ENCODE measurements at regions not wholly inside any gene's neighbourhood (a gene's known extent, or its start where the extent isn't known, plus 50 kb on each side); places are given as distances from the start of the nearest gene placed in this dataset.

DNA sequence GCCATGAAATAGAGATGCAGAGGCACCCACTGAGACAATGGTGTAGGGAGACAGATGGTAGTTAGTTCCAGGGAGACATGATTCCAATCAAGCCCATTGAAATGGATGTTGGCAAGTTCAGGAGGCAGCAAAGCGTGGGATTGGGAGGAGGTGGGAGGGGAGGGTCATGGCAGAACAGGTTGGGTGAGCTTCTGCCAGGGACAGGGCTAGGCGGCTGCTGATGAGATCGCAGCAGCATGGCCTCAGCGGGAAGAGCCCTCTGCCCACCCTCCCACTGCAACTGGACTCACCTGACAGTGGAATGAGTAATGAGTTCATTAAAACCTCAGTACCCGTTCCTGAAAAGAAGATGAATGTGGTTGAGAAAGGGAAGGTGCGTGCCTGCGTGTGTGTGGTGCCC, 418.2 kb downstream of the CDK5RAP2 start:
- H3K27me3 ChIP-seq: no peaks in the 10 kb centered on the region
- no peaks in the 10 kb centered on the region for H3K9me3 ChIP-seq (ENCODE audit: low read depth)
- H3K4me3 ChIP-seq: no peak overlapping the region
- no peaks in the 10 kb centered on the region for H3K36me3 ChIP-seq
- no peaks in the 10 kb centered on the region for H3K4me1 ChIP-seq (ENCODE audit: low read depth)
- DNase-seq (ENCODE audit: low read depth in 1 of 2, low spot score in 1 of 2): no peak
- TF ChIP-seq, protein P1, sequence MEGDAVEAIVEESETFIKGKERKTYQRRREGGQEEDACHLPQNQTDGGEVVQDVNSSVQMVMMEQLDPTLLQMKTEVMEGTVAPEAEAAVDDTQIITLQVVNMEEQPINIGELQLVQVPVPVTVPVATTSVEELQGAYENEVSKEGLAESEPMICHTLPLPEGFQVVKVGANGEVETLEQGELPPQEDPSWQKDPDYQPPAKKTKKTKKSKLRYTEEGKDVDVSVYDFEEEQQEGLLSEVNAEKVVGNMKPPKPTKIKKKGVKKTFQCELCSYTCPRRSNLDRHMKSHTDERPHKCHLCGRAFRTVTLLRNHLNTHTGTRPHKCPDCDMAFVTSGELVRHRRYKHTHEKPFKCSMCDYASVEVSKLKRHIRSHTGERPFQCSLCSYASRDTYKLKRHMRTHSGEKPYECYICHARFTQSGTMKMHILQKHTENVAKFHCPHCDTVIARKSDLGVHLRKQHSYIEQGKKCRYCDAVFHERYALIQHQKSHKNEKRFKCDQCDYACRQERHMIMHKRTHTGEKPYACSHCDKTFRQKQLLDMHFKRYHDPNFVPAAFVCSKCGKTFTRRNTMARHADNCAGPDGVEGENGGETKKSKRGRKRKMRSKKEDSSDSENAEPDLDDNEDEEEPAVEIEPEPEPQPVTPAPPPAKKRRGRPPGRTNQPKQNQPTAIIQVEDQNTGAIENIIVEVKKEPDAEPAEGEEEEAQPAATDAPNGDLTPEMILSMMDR (IDR thresholded peaks at IDR 0.05; ENCODE audit: low read depth, low read length): no peak
- H3K27ac ChIP-seq: no peak overlapping the region

GRCh38 chr9:120158221-120158620, 421.7 kb downstream of the CDK5RAP2 start:
- TF ChIP-seq, protein P1 (IDR thresholded peaks at IDR 0.05; ENCODE audit: low read depth, low read length): no peak
- no peak for DNase-seq (ENCODE audit: low read depth in 1 of 2, low spot score in 1 of 2)
- Histone ChIP-seq H3K27ac (no peak overlapping the region), H3K27me3 (no peaks in the 10 kb centered on the region), H3K4me3 (no peak overlapping the region), H3K36me3 (no peaks in the 10 kb centered on the region), H3K9me3 (ENCODE audit: low read depth) (no peaks in the 10 kb centered on the region), H3K4me1 (ENCODE audit: low read depth) (no peaks in the 10 kb centered on the region)

DNA sequence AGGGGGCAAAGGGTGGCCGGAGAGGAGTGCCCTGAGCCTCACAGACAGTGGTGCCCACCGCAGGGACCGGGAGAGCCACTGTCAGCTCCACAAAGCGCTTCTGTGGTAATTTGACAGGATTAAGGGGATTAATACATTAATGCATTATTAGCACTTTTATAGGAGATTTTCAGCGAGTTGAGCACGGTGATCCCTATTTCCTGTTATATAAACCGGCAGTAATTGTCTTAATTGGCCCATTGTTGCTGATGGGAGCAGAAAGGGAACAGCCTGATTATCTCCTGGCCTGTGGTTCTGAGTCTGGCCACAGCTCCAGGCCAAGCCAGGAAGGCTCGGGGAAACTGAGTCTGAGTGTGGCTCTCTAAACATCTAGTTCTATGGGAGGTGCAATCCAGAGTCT, 423.6 kb downstream of the CDK5RAP2 start:
- Histone ChIP-seq H3K9me3 (ENCODE audit: low read depth) (no peaks in the 10 kb centered on the region), H3K27ac (no peak overlapping the region), H3K36me3 (no peaks in the 10 kb centered on the region), H3K4me1 (ENCODE audit: low read depth) (no peaks in the 10 kb centered on the region), H3K4me3 (no peak overlapping the region), H3K27me3 (no peaks in the 10 kb centered on the region)
- no peak for DNase-seq (ENCODE audit: low read depth in 1 of 2, low spot score in 1 of 2)
- TF ChIP-seq, protein P1 (IDR thresholded peaks at IDR 0.05; ENCODE audit: low read depth, low read length): no peak

GRCh38 chr9:120153258-120153657, 426.7 kb downstream of the CDK5RAP2 start:
- Histone ChIP-seq H3K9me3 (ENCODE audit: low read depth) (no peaks in the 10 kb centered on the region), H3K27ac (no peak overlapping the region), H3K36me3 (no peaks in the 10 kb centered on the region), H3K4me3 (no peak overlapping the region), H3K4me1 (ENCODE audit: low read depth) (no peaks in the 10 kb centered on the region), H3K27me3 (no peaks in the 10 kb centered on the region)
- DNase-seq (ENCODE audit: low read depth in 1 of 2, low spot score in 1 of 2): no peak
- TF ChIP-seq, protein P1 (IDR thresholded peaks at IDR 0.05; ENCODE audit: low read depth, low read length): no peak

DNA sequence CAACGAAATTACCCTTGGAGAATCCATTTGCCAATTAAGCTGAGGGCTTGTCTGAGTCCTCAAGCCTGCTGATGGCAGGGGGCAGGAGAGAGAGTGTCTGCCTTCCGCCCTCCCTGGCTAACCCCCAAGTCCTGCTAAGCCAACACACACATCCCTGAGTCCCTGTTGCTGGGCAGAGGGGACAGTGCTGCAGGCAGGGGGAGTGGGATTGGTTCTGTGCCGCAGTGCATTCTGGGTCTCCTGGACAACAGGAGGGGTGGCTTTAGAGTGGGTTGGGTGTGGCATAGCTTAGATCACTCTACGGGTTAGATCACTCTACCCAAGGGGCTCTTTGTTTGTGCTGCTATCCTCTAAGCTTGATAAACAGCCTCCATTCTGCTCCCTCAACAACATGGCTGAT, 427.7 kb downstream of the CDK5RAP2 start:
- peak; percentile 1 to 28 for DNase-seq (ENCODE audit: low read depth in 1 of 2, low spot score in 1 of 2)
- Histone ChIP-seq H3K27ac (no peak overlapping the region), H3K4me1 (ENCODE audit: low read depth) (no peaks in the 10 kb centered on the region), H3K36me3 (no peaks in the 10 kb centered on the region), H3K4me3 (no peak overlapping the region), H3K27me3 (no peaks in the 10 kb centered on the region), H3K9me3 (ENCODE audit: low read depth) (no peaks in the 10 kb centered on the region)
- TF ChIP-seq, protein P1 (IDR thresholded peaks at IDR 0.05; ENCODE audit: low read depth, low read length): no peak

- no peak for DNase-seq (ENCODE audit: low read depth in 1 of 2, low spot score in 1 of 2)
- H3K9me3 ChIP-seq (ENCODE audit: low read depth): no peaks in the 10 kb centered on the region
- H3K36me3 ChIP-seq: no peaks in the 10 kb centered on the region
- no peak overlapping the region for H3K4me3 ChIP-seq
- no peaks in the 10 kb centered on the region for H3K27me3 ChIP-seq
- no peak overlapping the region for H3K27ac ChIP-seq
- TF ChIP-seq, protein P1 (IDR thresholded peaks at IDR 0.05; ENCODE audit: low read depth, low read length): no peak
- H3K4me1 ChIP-seq (ENCODE audit: low read depth): no peaks in the 10 kb centered on the region
Observed at GRCh38 chr9:120151806-120152205, 428.2 kb downstream of the CDK5RAP2 start.

Measured in cardiac muscle cell (in vitro differentiated cells and primary cell).